CD8-positive, alpha-beta memory T cell (primary cell): ENCODE measurements at regions not wholly inside any gene's neighbourhood (a gene's known extent, or its start where the extent isn't known, plus 50 kb on each side); places are given as distances from the start of the nearest gene placed in this dataset.

Experiments used
- CTCF ChIA-PET: fragments of 350-600 bp; sonication (Branson Sonifier 250); formaldehyde crosslinking; loops from one replicate; lab custom pipeline; 2021; ENCODE audit warnings: antibody characterized with exemption; lab: Charles Lee
- POLR2A ChIA-PET: fragments of 350-600 bp; sonication (Branson Sonifier 250); formaldehyde crosslinking; loops from one replicate; lab custom pipeline; 2021; ENCODE audit warnings: antibody characterized with exemption; lab: Charles Lee
- DNase-seq, 5 donors: peaks; one replicate each; pipeline versions ENCODE4 v3.0.0 to v3.0.0-alpha.2; 2020 to 2022; ENCODE audit warnings: mixed read lengths in 1 of 5
- H3K27ac ChIP-seq: one replicate; pipeline ENCODE4 v1.7.0; 2013; ENCODE audit warnings: low read depth, mild to moderate bottlenecking, low read length, moderate library complexity
- H3K27me3 ChIP-seq: 2 replicates; pipeline ENCODE4 v1.7.0; 2013; ENCODE audit warnings: low read length, mild to moderate bottlenecking; ENCODE audit not compliant: insufficient read depth, poor library complexity, severe bottlenecking
- H3K36me3 ChIP-seq: 2 replicates; pipeline ENCODE4 v1.7.0; 2013; ENCODE audit warnings: mild to moderate bottlenecking, low read length, moderate library complexity; ENCODE audit not compliant: insufficient read depth
- H3K4me1 ChIP-seq: 2 replicates; pipeline ENCODE4 v1.7.0; 2013; ENCODE audit warnings: mild to moderate bottlenecking, low read length, moderate library complexity; ENCODE audit not compliant: insufficient read depth
- H3K4me3 ChIP-seq: 2 replicates; pipeline ENCODE4 v1.7.0; 2013; ENCODE audit warnings: mild to moderate bottlenecking, low read length
- H3K9me3 ChIP-seq: 2 replicates; pipeline ENCODE4 v1.7.0; 2013; ENCODE audit warnings: mild to moderate bottlenecking, low read length
- H3K27ac Mint-ChIP-seq, 8 donors: one replicate each; pipeline ENCODE4 v1.8.0; 2020 to 2021; ENCODE audit warnings: mixed read lengths in 8 of 8, mild to moderate bottlenecking in 6 of 8, inconsistent platforms in 3 of 8, moderate library complexity in 3 of 8
- H3K27me3 Mint-ChIP-seq, 2 donors: one replicate each; pipeline ENCODE4 v1.8.0; 2020 to 2021; ENCODE audit warnings: mixed read lengths in 2 of 2, mild to moderate bottlenecking in 1 of 2, moderate library complexity in 1 of 2
- H3K36me3 Mint-ChIP-seq, 3 donors: one replicate each; pipeline ENCODE4 v1.8.0; 2020 to 2021; ENCODE audit warnings: mixed read lengths in 3 of 3, inconsistent platforms in 1 of 3, mild to moderate bottlenecking in 1 of 3
- H3K4me1 Mint-ChIP-seq, 3 donors: one replicate each; pipeline ENCODE4 v1.8.0; 2020 to 2021; ENCODE audit warnings: mixed read lengths in 3 of 3, inconsistent platforms in 1 of 3, mild to moderate bottlenecking in 1 of 3
- H3K4me3 Mint-ChIP-seq, 7 donors: one replicate each; pipeline ENCODE4 v1.8.0; 2020 to 2021; ENCODE audit warnings: mixed read lengths in 7 of 7, mild to moderate bottlenecking in 6 of 7, moderate library complexity in 4 of 7, inconsistent platforms in 2 of 7
- H3K9me3 Mint-ChIP-seq, 5 donors: one replicate each; pipeline ENCODE4 v1.8.0; 2020 to 2022; ENCODE audit warnings: mixed read lengths in 5 of 5, mild to moderate bottlenecking in 3 of 5, moderate library complexity in 2 of 5, inconsistent platforms in 1 of 5

- Mint-ChIP-seq H3K36me3 (no peaks in the 10 kb centered on the region), H3K4me1 (no peaks in the 10 kb centered on the region), H3K27ac (no peak overlapping the region), H3K9me3 (no peaks in the 10 kb centered on the region), H3K4me3 (no peak overlapping the region), H3K27me3 (peaks cover 5 to 6% of the 10 kb centered on the region in 2 donors)
- no peaks in the 10 kb centered on the region for H3K27me3 ChIP-seq
- H3K9me3 ChIP-seq: no peaks in the 10 kb centered on the region
- ChIA-PET POLR2A (no interaction called here), CTCF (no interaction called here)
- H3K4me1 ChIP-seq: no peaks in the 10 kb centered on the region
- H3K4me3 ChIP-seq: no peak overlapping the region
- H3K27ac ChIP-seq: no peak overlapping the region
- no peaks in the 10 kb centered on the region for H3K36me3 ChIP-seq
- DNase-seq: no peak
Observed at GRCh38 chr6:71392276-71392675, 103.7 kb downstream of the OGFRL1 start.

- no peaks in the 10 kb centered on the region for H3K36me3 ChIP-seq
- no peak for DNase-seq
Observed at GRCh38 chr6:71393471-71393870, 104.9 kb downstream of the OGFRL1 start.

GRCh38 chr6:71393981-71394432 is 105.4 kb downstream of the OGFRL1 start:
- no peaks in the 10 kb centered on the region for H3K27me3 ChIP-seq
- no peaks in the 10 kb centered on the region for H3K4me1 Mint-ChIP-seq
- no peaks in the 10 kb centered on the region for H3K9me3 Mint-ChIP-seq
- H3K36me3 Mint-ChIP-seq: no peaks in the 10 kb centered on the region
- H3K27ac ChIP-seq: no peak overlapping the region
- no peak overlapping the region for H3K27ac Mint-ChIP-seq
- CTCF ChIA-PET: no interaction called here
- no peak for DNase-seq
- no peaks in the 10 kb centered on the region for H3K4me1 ChIP-seq
- POLR2A ChIA-PET: no interaction called here
- H3K4me3 Mint-ChIP-seq: no peak overlapping the region
- no peaks in the 10 kb centered on the region for H3K36me3 ChIP-seq
- H3K9me3 ChIP-seq: no peaks in the 10 kb centered on the region
- H3K4me3 ChIP-seq: no peak overlapping the region
- peaks cover 7 to 9% of the 10 kb centered on the region in 2 donors for H3K27me3 Mint-ChIP-seq

More at GRCh38 chr6:71393471-71393870, 104.9 kb downstream of the OGFRL1 start:
- no peaks in the 10 kb centered on the region for H3K4me1 ChIP-seq
- no peaks in the 10 kb centered on the region for H3K27me3 ChIP-seq
- H3K27me3 Mint-ChIP-seq: peaks cover 7 to 9% of the 10 kb centered on the region in 2 donors
- no peak overlapping the region for H3K4me3 Mint-ChIP-seq
- no peaks in the 10 kb centered on the region for H3K9me3 Mint-ChIP-seq
- CTCF ChIA-PET: no interaction called here
- H3K4me3 ChIP-seq: no peak overlapping the region
- no peaks in the 10 kb centered on the region for H3K4me1 Mint-ChIP-seq
- POLR2A ChIA-PET: no interaction called here
- no peaks in the 10 kb centered on the region for H3K36me3 Mint-ChIP-seq
- no peaks in the 10 kb centered on the region for H3K9me3 ChIP-seq
- H3K27ac ChIP-seq: no peak overlapping the region
- H3K27ac Mint-ChIP-seq: no peak overlapping the region

- H3K27ac Mint-ChIP-seq: no peak overlapping the region
- Histone ChIP-seq H3K27ac (no peak overlapping the region), H3K4me1 (no peaks in the 10 kb centered on the region), H3K9me3 (no peaks in the 10 kb centered on the region), H3K36me3 (no peaks in the 10 kb centered on the region), H3K27me3 (no peaks in the 10 kb centered on the region), H3K4me3 (no peak overlapping the region)
- H3K4me1 Mint-ChIP-seq: no peaks in the 10 kb centered on the region
- no peaks in the 10 kb centered on the region for H3K36me3 Mint-ChIP-seq
- CTCF ChIA-PET: no interaction called here
- peaks cover 2 to 9% of the 10 kb centered on the region in 2 donors for H3K27me3 Mint-ChIP-seq
- H3K4me3 Mint-ChIP-seq: no peak overlapping the region
- DNase-seq: no peak
- H3K9me3 Mint-ChIP-seq: no peaks in the 10 kb centered on the region
- POLR2A ChIA-PET: no interaction called here
Observed at GRCh38 chr6:71394926-71395325, 106.3 kb downstream of the OGFRL1 start.

- Histone ChIP-seq H3K4me1 (no peaks in the 10 kb centered on the region), H3K27ac (no peak overlapping the region), H3K36me3 (no peaks in the 10 kb centered on the region), H3K9me3 (no peaks in the 10 kb centered on the region), H3K27me3 (no peaks in the 10 kb centered on the region), H3K4me3 (no peak overlapping the region)
- Mint-ChIP-seq H3K27ac (no peak overlapping the region), H3K4me3 (no peak overlapping the region), H3K4me1 (no peaks in the 10 kb centered on the region), H3K36me3 (no peaks in the 10 kb centered on the region), H3K27me3 (peaks cover 2 to 9% of the 10 kb centered on the region in 2 donors), H3K9me3 (no peaks in the 10 kb centered on the region)
- CTCF ChIA-PET: no interaction called here
- POLR2A ChIA-PET: no interaction called here
- no peak for DNase-seq
Observed at GRCh38 chr6:71395731-71396409, 107.3 kb downstream of the OGFRL1 start.

GRCh38 chr6:71396410-71396801 is 107.8 kb downstream of the OGFRL1 start:
- Mint-ChIP-seq H3K27me3 (peaks cover 2 to 9% of the 10 kb centered on the region in 2 donors), H3K27ac (no peak overlapping the region), H3K4me3 (no peak overlapping the region), H3K36me3 (no peaks in the 10 kb centered on the region), H3K9me3 (no peaks in the 10 kb centered on the region), H3K4me1 (no peaks in the 10 kb centered on the region)
- Histone ChIP-seq H3K27ac (no peak overlapping the region), H3K4me3 (no peak overlapping the region), H3K9me3 (no peaks in the 10 kb centered on the region), H3K27me3 (no peaks in the 10 kb centered on the region), H3K36me3 (no peaks in the 10 kb centered on the region), H3K4me1 (no peaks in the 10 kb centered on the region)
- ChIA-PET POLR2A (no interaction called here), CTCF (no interaction called here)
- DNase-seq: no peak

- H3K36me3 Mint-ChIP-seq: no peaks in the 10 kb centered on the region
- Histone ChIP-seq H3K9me3 (no peaks in the 10 kb centered on the region), H3K27ac (no peak overlapping the region), H3K36me3 (no peaks in the 10 kb centered on the region), H3K4me3 (no peak overlapping the region), H3K27me3 (no peaks in the 10 kb centered on the region), H3K4me1 (no peaks in the 10 kb centered on the region)
- DNase-seq: no peak
- POLR2A ChIA-PET: no interaction called here
- peaks cover 3 to 4% of the 10 kb centered on the region in 2 donors for H3K27me3 Mint-ChIP-seq
- no peak overlapping the region for H3K4me3 Mint-ChIP-seq
- CTCF ChIA-PET: no interaction called here
- H3K4me1 Mint-ChIP-seq: no peaks in the 10 kb centered on the region
- no peak overlapping the region for H3K27ac Mint-ChIP-seq
- H3K9me3 Mint-ChIP-seq: no peaks in the 10 kb centered on the region
Observed at GRCh38 chr6:71399279-71399678, 110.7 kb downstream of the OGFRL1 start.

- Histone ChIP-seq H3K9me3 (no peaks in the 10 kb centered on the region), H3K27me3 (no peaks in the 10 kb centered on the region), H3K4me3 (no peak overlapping the region), H3K4me1 (no peaks in the 10 kb centered on the region), H3K27ac (no peak overlapping the region), H3K36me3 (no peaks in the 10 kb centered on the region)
- Mint-ChIP-seq H3K27me3 (peaks cover 3 to 9% of the 10 kb centered on the region in 2 donors), H3K9me3 (no peaks in the 10 kb centered on the region), H3K4me3 (no peak overlapping the region), H3K27ac (no peak overlapping the region), H3K4me1 (no peaks in the 10 kb centered on the region), H3K36me3 (no peaks in the 10 kb centered on the region)
- POLR2A ChIA-PET: no interaction called here
- CTCF ChIA-PET: no interaction called here
- no peak for DNase-seq
Observed at GRCh38 chr6:71400852-71401251, 112.2 kb downstream of the OGFRL1 start.
